Uterus (tissue), 3 donors: ENCODE measurements at regions not wholly inside any gene's neighbourhood (a gene's known extent, or its start where the extent isn't known, plus 50 kb on each side); places are given as distances from the start of the nearest gene placed in this dataset.

Source experiments
- DNase-seq, 2 donors: peaks; one replicate each; pipeline ENCODE4 v3.0.0-alpha.2; 2019 to 2020
- H3K27ac ChIP-seq, 2 donors: fragments of 200-600 bp; sonication (generic); 1 replicate in 1 of 2; 2 replicates in 1 of 2; pipeline ENCODE4 v1.5.1; 2016 to 2018
- H3K27me3 ChIP-seq, 2 donors: fragments of 200-600 bp; sonication (generic); one replicate each; pipeline ENCODE4 v1.5.1; 2018 to 2019; ENCODE audit warnings: control low read depth in 1 of 2
- H3K36me3 ChIP-seq, 2 donors: fragments of 200-600 bp; sonication (generic); one replicate each; pipeline ENCODE4 v1.5.1; 2019; ENCODE audit warnings: control low read depth in 1 of 2
- H3K4me1 ChIP-seq, 2 donors: fragments of 200-600 bp; sonication (generic); one replicate each; pipeline ENCODE4 v1.5.1; 2018 to 2019; ENCODE audit warnings: control low read depth in 1 of 2
- H3K4me3 ChIP-seq, 2 donors: fragments of 200-600 bp; sonication (generic); 1 replicate in 1 of 2; 2 replicates in 1 of 2; pipeline ENCODE4 v1.5.1; 2018 to 2019; ENCODE audit warnings: mild to moderate bottlenecking in 1 of 2
- H3K9me3 ChIP-seq, 2 donors: fragments of 200-600 bp; sonication (generic); one replicate each; pipeline ENCODE4 v1.5.1; 2019; ENCODE audit warnings: control low read depth in 1 of 2
- POLR2A ChIP-seq, 2 donors: fragments of 450-650 bp; IDR thresholded peaks; one replicate each; pipeline ENCODE4 v1.6.1; 2016; ENCODE audit warnings: antibody characterized with exemption in 2 of 2, mild to moderate bottlenecking in 1 of 2, moderate library complexity in 1 of 2
- intact Hi-C: fragments of 100-400 bp; cut with DNase I; formaldehyde crosslinking; loops from one replicate; pipeline ENCODE4 v1.15.1; 2023; ENCODE audit warnings: low total_unique reads
- TF ChIP-seq, protein P1 (sequence below), 4 experiments: fragments of 200-600 bp in 2 of 4; fragments of 450-650 bp in 2 of 4; sonication (generic) in 2 of 4; IDR thresholded peaks; one replicate each; pipeline ENCODE4 v1.5.1; 2016 to 2019; ENCODE audit warnings: antibody characterized with exemption in 4 of 4, mild to moderate bottlenecking in 2 of 4, moderate library complexity in 1 of 4
- donor health status: DM: yes; HTN: yes; CAD: no.

DNA sequence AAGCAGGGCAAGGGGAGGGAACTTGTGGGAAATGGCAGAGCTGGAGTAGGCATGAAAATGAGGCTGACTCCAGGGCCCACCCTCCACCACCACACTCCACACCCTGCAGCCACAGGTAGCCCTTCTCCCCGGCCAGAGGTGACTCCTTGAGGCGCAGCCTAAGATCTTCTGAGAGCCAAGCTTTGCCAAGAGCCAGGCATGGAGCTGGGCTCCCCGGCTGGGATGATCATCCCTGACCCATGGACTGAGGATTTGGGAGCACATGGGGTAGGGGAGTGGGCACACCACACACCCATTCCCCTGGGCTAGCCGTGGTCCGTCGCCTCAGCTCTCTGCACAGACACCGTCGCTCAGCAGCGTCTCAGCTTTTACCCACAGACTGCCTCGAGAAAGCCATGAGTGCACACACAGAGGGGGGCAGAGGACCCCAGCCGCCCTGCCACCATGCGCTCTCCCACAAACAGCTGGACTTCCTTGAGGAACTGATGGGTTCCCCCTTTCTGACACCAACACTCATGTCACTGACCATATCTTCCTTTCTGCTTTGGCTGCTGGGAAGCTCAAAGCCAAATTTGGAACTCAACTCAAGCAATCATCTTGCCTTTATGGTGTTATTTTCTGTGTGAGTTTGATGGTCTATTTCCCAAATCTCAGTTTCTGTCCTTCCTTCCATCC, 123.6 kb upstream of the RUNX3 start:
- H3K4me3 ChIP-seq, result no peak overlapping the region
- no peaks in the 10 kb centered on the region for H3K4me1 ChIP-seq
- intact Hi-C loops, result no loop called here
- H3K36me3 ChIP-seq, result no peaks in the 10 kb centered on the region
- H3K9me3 ChIP-seq, result no peaks in the 10 kb centered on the region
- H3K27ac ChIP-seq, result no peak overlapping the region
- no peaks in the 10 kb centered on the region for H3K27me3 ChIP-seq
- no peak for TF ChIP-seq POLR2A (IDR thresholded peaks at IDR 0.05)
- TF ChIP-seq, protein P1, sequence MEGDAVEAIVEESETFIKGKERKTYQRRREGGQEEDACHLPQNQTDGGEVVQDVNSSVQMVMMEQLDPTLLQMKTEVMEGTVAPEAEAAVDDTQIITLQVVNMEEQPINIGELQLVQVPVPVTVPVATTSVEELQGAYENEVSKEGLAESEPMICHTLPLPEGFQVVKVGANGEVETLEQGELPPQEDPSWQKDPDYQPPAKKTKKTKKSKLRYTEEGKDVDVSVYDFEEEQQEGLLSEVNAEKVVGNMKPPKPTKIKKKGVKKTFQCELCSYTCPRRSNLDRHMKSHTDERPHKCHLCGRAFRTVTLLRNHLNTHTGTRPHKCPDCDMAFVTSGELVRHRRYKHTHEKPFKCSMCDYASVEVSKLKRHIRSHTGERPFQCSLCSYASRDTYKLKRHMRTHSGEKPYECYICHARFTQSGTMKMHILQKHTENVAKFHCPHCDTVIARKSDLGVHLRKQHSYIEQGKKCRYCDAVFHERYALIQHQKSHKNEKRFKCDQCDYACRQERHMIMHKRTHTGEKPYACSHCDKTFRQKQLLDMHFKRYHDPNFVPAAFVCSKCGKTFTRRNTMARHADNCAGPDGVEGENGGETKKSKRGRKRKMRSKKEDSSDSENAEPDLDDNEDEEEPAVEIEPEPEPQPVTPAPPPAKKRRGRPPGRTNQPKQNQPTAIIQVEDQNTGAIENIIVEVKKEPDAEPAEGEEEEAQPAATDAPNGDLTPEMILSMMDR (IDR thresholded peaks at IDR 0.05), result no peak
- no peak for DNase-seq

DNA sequence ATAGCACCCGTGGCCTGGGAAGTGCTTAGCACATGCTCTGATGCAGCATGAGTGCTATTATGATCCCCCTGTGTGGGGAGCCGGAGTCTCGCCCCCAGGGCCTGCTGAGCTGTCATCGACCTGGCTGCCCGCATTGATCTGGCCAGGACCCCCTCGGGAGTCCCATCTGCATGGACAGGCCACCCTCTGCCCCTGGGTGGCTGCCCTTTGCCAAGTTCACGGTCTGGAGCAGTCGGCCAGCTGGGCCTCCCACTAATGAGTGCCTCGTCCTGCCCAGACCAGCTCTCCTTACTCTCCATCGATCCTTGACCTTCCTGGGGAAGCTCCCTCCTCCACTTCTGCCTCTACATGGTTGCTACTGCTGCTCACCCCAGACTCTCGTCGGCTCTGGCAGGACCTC, 121.8 kb upstream of the RUNX3 start:
- no peaks in the 10 kb centered on the region for H3K4me1 ChIP-seq
- no peak for TF ChIP-seq POLR2A (IDR thresholded peaks at IDR 0.05)
- TF ChIP-seq, protein P1 (IDR thresholded peaks at IDR 0.05), result no peak
- intact Hi-C loops, result no loop called here
- H3K4me3 ChIP-seq, result no peak overlapping the region
- H3K27ac ChIP-seq, result no peak overlapping the region
- H3K9me3 ChIP-seq, result no peaks in the 10 kb centered on the region
- no peaks in the 10 kb centered on the region for H3K27me3 ChIP-seq
- DNase-seq, result no peak
- H3K36me3 ChIP-seq, result no peaks in the 10 kb centered on the region

DNA sequence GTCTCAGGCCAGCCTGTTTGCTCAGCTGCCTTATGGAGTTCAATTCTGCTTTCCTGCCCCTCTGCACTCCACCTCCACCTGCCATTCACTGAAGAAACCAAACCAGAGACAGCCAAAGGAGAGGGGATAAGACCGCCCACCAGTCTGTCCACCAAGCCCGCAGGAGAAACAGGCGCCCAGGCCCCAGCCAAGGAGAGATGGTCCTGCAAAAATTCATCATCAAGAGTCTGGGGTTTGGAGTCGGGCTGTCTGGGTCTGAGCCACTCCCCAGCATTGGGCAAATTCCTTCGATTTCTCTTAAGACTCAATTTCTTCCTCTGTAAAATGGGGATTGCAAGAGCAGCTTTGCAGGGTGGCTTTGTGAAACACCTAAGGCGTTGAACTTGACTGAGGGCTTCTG, 121.4 kb upstream of the RUNX3 start:
- intact Hi-C loops, result no loop called here
- DNase-seq, result no peak
- H3K36me3 ChIP-seq, result no peaks in the 10 kb centered on the region

DNA sequence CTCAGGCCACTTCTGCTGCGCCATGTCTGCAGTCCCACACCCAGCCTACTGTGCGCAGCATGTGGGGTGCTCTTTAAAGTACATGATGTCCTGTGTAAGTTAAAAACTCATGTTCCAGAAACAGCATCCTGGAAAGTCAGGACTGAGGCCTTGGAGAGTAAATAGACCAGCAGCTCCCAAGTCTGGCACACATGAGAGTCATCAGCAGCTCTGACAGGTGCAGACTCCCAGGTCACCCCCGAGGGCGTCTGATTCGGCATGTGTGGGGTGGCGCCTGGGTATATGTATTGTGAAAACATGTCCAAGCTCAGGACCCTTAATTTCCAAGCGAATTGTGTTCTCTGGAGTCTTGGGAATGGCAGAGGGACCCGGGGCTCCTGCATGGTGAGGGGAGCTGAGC, 120.1 kb upstream of the RUNX3 start:
- Histone ChIP-seq H3K27ac (no peak overlapping the region), H3K9me3 (no peaks in the 10 kb centered on the region), H3K27me3 (no peaks in the 10 kb centered on the region), H3K4me1 (no peaks in the 10 kb centered on the region), H3K36me3 (no peaks in the 10 kb centered on the region), H3K4me3 (no peak overlapping the region)
- intact Hi-C loops, result no loop called here
- TF ChIP-seq, protein P1 (IDR thresholded peaks at IDR 0.05), result no peak
- TF ChIP-seq POLR2A (IDR thresholded peaks at IDR 0.05), result no peak
- DNase-seq, result no peak

More for the DNA sequence above, 121.4 kb upstream of the RUNX3 start:
- H3K27ac ChIP-seq, result no peak overlapping the region
- no peak for TF ChIP-seq POLR2A (IDR thresholded peaks at IDR 0.05)
- TF ChIP-seq, protein P1 (IDR thresholded peaks at IDR 0.05), result no peak
- no peaks in the 10 kb centered on the region for H3K9me3 ChIP-seq
- H3K27me3 ChIP-seq, result no peaks in the 10 kb centered on the region
- no peaks in the 10 kb centered on the region for H3K4me1 ChIP-seq
- H3K4me3 ChIP-seq, result no peak overlapping the region

DNA sequence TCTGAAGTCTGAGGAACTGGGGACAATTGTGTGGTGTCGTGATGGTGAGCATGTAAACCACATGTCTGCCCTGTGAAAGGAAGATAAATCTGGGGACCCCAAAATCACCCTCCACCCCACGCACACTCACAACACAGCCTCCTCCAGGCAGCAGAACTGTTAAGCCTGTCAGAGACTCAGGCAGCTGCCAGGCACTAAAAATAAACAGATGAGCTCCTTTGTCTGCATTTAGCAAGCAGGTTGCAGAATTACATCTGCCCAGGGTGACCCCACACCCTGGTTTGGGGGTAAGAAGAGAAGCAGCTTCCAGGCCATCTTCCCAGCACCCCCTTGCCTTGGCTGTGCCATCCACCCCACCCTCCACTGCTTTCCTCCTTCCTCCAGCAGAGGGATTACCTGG, 119.1 kb upstream of the RUNX3 start:
- intact Hi-C loops, result no loop called here
- H3K9me3 ChIP-seq, result no peaks in the 10 kb centered on the region

More for the DNA sequence above, 119.1 kb upstream of the RUNX3 start:
- no peak overlapping the region for H3K27ac ChIP-seq
- TF ChIP-seq POLR2A (IDR thresholded peaks at IDR 0.05), result no peak
- TF ChIP-seq, protein P1 (IDR thresholded peaks at IDR 0.05), result no peak
- no peaks in the 10 kb centered on the region for H3K4me1 ChIP-seq
- H3K27me3 ChIP-seq, result no peaks in the 10 kb centered on the region
- no peak overlapping the region for H3K4me3 ChIP-seq
- H3K36me3 ChIP-seq, result no peaks in the 10 kb centered on the region
- DNase-seq, result no peak
